GM12874 (cell line): ENCODE measurements at regions not wholly inside any gene's neighbourhood (a gene's known extent, or its start where the extent isn't known, plus 50 kb on each side); places are given as distances from the start of the nearest gene placed in this dataset.

Experiments used
- TF ChIP-seq, protein P1 (sequence below): IDR thresholded peaks from 2 replicates; pipeline ENCODE4 v1.5.1; 2011; ENCODE audit warnings: low read depth, mild to moderate bottlenecking, control low read depth, low read length, moderate library complexity; ENCODE audit not compliant: insufficient read depth

GRCh38 chr10:113300617-113301016 is 252.2 kb upstream of the HABP2 start:
- TF ChIP-seq, protein P1, sequence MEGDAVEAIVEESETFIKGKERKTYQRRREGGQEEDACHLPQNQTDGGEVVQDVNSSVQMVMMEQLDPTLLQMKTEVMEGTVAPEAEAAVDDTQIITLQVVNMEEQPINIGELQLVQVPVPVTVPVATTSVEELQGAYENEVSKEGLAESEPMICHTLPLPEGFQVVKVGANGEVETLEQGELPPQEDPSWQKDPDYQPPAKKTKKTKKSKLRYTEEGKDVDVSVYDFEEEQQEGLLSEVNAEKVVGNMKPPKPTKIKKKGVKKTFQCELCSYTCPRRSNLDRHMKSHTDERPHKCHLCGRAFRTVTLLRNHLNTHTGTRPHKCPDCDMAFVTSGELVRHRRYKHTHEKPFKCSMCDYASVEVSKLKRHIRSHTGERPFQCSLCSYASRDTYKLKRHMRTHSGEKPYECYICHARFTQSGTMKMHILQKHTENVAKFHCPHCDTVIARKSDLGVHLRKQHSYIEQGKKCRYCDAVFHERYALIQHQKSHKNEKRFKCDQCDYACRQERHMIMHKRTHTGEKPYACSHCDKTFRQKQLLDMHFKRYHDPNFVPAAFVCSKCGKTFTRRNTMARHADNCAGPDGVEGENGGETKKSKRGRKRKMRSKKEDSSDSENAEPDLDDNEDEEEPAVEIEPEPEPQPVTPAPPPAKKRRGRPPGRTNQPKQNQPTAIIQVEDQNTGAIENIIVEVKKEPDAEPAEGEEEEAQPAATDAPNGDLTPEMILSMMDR: no peak

- TF ChIP-seq, protein P1: no peak
Measured at GRCh38 chr10:113301342-113301984, 251.4 kb upstream of the HABP2 start.

- TF ChIP-seq, protein P1: no peak
Measured at GRCh38 chr10:113302062-113302461, 250.8 kb upstream of the HABP2 start.

- TF ChIP-seq, protein P1: no peak
Measured at GRCh38 chr10:113303544-113304146, 249.2 kb upstream of the HABP2 start.

DNA sequence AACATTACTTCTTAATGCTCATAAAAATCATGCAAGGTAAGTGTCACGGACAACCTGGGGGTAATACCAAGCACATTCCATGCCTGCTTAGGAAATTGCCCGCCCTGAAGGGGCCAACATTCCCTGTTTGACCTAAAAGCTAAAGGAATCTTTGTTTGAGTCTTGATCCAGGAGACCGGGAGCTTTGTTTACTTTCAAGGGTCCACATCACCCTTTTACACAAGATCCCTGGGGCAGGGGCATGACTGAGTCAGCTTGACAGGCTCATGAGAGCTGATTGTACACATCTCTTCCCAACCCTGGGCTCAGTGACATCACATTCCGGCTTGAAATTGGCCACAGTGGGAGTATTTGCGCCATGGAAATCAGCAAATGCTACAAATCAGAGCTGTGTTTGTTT is 248.1 kb upstream of the HABP2 start:
- TF ChIP-seq, protein P1: no peak

- TF ChIP-seq, protein P1: no peak
Measured at GRCh38 chr10:113305871-113306270, 247.0 kb upstream of the HABP2 start.

- TF ChIP-seq, protein P1: no peak
Measured at GRCh38 chr10:113309791-113310190, 243.1 kb upstream of the HABP2 start.
